Activated CD4-positive, alpha-beta T cell treated with anti-CD3 and anti-CD28 coated beads, Interleukin-2, Interleukin-6, amounts not matched to agents 100 ng/mL and 50 ng/mL, durations not matched to agents 16 hours and 8 hours (primary cell): ENCODE measurements at regions not wholly inside any gene's neighbourhood (a gene's known extent, or its start where the extent isn't known, plus 50 kb on each side); places are given as distances from the start of the nearest gene placed in this dataset.

Experiments used
- DNase-seq: peaks from one replicate; pipeline ENCODE4 v3.0.0-alpha.2; 2020

DNA sequence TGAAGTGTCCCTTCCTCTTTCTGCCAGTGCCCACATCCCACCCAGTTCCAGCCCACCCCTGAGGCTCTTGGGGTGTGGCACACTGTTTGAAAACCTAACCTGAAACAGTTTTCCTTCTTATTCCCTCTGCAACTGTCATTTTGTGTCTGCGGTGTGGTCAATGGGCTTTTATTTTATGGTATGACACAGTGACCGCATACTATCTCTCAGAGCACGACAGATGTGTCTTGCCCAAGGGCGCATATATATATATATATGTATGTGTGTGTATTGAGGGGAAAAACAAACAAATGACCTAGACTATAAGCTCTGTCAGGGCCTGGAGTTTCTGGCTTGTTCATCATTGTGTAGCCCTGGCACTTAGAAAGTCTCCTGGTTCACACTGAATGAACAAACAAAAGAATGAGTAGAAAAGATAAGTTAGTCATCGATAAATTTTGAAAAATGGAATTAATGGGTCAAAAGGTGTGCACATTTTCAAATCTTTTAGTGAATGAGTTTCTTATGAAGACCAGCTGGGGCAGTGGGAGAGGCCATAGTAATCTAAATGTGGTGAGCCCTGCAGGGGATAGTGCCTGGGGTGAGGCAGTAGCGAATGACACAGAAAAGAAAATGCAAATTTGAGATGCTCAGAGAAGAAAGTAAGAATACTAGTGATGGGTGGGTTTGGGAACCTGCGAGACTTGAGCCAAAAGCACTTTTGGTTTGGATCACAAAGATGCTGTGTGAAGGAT is 198.4 kb downstream of the SNX10 start:
- DNase-seq = no peak

DNA sequence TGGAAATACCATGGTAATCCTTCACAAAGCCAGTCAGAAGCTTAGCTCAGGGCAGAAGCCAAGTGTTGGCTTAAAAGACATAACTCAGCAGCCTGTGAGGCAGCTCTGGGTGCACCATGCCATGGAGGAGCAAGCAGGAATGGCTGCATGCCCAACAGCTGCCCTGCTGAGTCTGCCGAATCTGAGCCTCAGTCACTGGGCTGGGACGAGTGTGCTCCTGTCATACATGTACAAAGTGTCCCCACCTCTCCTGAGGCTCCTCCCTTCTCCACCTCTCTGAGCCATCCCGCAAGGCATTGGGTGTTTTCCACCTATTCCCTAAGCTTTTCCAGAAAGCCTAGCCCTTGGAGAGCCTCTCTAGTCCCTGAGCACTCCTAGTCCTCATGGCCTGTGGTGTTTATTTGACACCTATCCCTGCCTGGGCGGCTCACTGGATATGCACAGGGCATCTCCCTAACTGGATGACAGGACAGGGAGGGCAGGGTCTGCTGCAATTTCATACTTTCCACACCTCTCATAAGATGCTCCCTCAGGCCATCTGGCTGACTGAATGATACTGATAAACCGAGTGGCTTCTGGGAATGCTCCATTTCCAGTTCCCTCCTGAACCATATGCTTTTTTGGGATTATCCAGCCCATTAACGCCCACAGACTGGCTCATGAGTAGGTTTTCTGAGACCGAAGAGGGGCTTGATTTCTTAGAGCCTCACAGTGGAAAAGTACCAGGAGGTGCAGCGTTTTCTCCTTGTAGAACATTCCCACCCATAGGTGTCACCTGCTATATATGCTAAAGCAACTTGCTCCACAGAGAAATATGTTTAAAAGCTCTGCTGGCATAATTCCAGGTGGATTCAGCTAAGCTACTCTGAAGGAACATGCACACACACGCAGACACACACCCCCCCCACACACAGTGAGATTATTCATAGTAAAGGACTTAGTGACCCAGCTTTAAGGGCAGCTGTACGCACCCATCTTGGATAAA is 199.3 kb downstream of the SNX10 start:
- DNase-seq = no peak

DNA sequence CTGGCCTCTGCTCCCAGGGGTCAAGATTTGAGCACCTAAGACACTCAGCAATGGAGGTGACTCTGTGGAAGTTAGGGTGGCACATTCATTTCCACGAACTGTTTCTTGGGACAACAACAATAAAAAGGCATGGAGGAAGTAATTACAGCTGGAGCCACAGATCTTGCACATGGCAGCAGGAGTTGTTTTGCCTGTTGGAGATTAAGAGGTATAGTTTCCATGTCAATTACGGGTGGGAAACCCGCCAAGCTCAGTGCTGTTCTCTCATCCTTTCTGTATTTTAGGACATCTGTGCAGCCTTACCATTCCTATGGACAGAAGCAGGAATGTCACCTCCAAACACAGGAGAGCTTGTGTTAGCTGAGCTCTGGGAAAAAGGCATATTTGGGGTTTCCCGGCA is 201.2 kb downstream of the SNX10 start:
- no peak for DNase-seq

DNA sequence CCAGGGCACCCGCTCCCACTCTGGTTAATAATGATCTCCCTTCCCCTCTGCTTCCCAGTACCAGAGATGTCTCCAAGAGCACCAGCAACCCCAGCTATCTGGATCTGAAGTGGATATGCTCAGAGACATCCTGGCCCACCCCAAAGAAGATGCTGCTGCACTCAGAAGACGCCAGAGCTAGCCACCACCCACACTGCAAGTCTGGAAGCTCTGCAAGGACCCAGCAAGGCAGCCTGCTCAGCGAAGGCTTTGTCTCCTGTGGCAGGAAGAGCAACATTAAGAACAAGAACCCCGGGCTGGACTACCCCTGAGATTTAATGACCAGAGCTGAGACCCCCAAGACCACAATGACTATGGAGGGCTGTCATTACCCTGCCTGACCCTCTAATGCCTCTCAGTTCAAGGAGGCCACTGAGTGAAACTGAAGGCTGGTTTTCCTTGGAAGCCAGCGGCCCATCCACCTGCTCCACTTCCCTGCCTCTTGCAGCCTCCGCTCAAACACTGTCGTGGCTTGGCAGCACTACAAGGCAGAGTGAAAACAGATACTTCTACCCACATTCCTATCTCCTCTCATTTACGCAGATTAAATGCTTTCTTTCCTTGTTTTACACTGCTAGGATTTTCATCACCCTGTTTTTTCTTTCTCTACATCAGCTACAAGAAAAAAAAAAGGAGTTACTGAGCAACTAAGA is 202.2 kb downstream of the SNX10 start:
- no peak for DNase-seq

DNA sequence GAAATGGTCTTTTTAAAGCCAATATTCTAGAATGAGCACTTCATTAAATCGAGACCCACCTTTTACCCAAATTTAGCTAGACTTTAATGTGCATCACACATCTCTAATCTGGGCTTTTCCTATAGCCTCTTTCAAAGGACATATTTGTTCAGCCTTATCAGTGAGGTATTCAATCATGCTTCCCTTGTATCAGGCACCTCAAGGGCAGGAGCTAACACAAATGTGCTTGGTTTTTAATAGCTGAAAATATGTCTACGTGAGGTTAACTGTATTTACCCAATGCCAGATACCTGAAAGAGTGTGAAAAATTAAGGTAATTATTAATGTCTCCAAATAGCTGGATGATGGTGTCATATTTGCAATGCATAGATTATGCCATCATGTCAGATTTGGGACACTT is 203.9 kb downstream of the SNX10 start:
- DNase-seq = no peak

DNA sequence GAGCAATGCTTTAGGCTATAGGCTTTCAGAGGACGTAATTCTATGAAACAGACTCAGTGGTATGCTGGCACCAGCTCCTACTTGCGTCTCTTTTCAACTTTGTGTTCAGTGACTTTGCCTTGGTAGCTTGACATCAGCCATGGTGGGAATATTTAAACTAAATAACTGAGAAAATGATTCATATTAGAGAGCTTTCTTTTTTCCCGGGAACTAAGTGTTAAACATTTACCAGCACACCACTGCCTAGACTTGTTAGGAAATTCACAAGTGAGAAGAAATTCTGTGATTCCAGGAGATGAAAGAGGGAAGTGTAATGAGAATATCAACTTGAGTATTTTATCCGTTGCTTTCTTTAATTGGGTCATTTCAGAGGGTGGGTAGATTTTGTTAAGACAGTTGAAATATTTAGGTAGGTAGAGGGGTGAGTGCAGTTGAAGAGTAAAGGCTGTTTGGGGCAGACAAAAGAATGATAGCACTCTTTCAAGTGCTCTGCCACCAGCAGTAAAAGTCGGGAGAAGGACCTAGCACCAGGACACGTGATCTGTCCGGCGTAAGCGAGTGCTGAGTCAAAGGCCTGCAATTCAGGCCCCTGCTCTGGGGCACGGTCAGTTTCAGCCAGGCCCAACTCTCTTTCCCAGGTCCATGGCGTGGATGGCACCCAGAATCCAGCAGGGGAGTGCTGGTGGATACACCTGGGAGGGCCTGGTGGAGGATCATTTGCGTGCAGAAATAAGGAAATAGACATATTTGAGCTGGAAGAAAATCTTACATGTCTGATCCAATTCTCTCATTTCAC is 206.3 kb downstream of the SNX10 start:
- no peak for DNase-seq

DNA sequence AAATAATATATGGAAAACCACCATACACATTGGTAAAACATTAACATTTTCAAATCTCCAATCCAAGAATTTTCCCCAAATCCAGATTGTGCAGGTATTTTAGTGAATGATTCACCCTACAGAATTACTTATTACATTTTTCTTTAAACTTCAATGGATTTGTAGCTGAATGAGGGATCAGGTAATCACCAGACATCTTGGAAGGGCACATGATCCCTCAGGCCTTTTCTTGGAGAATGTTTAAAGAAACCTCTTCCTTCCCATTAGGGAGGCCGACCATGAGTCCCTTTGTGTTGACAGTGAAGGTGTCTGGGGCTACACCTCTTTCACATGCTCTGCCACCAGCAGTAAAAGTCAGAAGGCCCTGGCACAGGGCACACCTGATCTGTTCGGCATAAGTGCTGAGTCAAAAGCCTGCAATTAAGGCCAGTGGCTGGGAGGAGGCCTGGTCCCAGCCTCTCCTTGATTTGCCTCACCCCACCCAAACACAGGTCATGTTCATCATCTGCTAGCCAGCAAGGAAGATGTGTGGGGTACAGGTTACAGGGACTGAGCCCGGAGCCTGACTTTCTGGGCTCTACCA is 207.7 kb downstream of the SNX10 start:
- no peak for DNase-seq

DNA sequence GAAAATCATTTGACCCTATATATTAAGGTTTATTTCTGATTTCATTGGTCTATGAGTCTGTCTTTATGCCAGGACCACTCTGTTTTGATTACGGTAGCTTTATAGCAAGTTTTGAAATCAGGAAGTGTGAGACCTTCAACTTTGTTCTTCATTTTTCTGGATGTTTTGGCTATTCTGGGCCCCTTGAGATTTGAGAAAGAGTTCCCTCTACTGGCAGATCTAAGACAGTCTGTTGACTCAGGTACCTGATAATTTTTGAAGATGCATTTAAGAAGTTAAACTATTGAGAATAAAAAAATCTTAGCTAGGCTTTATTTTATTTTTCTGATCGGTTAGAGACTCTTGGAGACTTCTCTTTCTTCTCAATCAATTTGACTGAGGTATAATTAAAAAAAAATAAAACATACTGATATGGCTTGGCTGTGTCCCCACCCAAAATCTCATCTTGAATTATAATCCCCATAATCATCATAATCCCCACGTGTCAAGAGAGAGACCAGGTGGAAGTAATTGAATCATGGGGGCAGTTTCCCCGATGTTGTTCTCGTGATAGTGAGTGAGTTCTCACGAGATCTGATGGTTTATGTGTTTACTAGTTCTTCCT is 209.2 kb downstream of the SNX10 start:
- peak; percentile 31 for DNase-seq

DNA sequence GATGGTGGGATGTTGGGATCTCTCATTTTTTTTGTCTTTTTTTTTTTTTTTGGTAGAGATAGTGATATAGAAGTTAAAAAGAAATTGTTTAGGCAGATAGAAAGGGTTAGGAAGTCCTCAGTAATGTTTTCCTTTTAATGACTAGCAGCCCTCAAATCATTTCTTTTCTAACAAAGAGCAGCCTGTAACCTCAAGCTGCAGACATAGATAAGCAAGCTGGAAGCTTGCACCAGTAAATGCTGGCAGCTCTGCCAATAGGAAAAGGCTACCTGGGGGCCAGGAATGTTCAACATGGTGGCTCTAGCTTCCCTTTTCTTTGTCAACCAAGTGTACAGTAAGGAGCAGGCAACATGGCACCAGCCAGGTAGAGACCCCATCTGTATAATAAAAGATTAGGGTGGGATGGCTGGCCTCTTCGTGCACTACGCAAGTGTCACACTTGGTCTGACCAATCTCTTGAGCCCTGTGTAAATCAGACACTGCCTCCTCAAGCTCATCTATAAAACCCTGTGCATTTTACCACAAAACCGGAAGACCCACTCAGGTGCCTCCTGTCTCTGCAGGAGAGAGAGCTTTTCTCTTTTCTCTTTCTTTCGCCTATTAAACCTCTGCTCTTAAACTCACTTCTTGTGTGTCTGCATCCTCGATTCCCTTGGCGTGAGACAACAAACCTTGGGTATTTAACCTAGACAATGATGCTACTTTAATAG is 212.9 kb downstream of the SNX10 start:
- no peak for DNase-seq

DNA sequence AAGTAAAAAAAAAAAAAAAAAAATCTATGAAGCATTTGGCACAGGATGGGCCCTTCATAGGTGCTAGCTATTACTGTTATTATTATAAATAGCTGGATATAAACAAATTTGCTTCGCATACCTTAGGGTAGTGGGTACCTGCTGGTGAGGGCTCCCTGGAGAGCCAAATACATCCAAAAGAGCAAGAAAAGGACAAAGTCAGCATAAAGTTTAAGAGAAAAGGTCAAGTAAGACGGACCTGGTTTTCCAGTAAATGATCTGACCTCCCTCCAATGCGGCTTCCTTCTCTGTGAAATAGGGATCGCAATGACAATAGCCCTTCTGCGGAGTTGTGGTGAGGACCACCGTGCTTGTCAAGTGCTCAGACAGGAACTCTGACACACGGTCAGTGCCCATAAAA is 214.5 kb downstream of the SNX10 start:
- no peak for DNase-seq

DNA sequence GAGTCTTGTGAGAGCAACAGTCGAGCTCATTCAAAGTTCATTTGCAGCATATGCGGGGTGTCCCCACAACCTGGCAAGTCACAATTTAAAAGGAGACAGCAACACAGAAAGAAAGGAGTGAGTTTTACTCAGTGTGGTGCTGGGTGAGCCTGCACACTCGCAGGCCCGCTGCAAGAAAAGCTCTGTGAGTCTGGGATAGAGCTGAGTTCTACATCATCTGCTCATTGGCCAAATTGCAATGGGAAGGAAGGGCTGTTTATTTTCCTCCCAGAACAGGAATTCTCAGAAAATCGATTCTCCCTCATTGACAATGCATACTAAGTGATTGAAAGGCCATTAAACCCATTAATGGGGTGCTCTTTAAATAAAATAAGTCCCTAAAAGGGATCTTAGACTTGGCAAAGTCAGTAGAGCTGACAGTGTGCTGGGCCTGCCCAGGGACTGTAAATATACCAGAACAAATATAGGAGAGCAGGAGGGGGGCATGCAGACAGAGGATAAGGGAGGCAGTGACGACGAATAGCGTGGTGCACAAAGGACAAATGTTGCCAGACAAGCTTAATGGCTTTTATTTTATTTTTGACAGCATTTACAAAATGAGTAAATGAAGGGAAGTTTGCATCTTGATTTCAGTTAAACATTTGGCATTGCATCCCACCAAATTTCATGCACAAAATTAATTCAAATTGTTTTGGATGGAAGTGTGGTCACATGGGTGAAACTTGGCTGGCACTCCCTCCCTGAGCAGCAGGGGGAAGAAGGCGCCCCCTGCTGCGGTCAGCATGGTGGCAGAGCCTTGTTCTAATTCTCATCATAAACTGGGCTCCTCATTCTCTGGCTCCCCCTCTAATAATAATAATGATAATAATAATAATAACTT is 215.7 kb downstream of the SNX10 start:
- no peak for DNase-seq

DNA sequence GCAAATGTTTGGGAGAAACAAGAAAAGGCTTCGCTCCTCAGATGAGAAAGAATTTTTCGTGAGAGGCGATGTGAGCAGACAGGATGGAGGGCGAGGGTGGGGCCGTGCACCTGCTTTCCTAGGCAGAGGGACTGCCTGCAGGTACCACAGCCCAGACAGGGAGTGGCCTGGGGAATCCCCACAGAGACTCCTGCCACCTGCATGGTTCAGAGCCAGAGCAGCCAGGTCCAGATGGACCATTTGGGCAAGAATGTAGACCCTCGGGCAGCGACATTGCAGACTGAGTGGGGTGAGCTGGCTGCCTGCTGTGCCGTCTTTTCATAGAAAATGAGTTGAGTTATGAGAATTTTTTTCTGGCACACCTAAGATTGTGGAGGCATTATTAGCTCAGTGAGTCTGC is 216.8 kb downstream of the SNX10 start:
- DNase-seq = no peak

DNA sequence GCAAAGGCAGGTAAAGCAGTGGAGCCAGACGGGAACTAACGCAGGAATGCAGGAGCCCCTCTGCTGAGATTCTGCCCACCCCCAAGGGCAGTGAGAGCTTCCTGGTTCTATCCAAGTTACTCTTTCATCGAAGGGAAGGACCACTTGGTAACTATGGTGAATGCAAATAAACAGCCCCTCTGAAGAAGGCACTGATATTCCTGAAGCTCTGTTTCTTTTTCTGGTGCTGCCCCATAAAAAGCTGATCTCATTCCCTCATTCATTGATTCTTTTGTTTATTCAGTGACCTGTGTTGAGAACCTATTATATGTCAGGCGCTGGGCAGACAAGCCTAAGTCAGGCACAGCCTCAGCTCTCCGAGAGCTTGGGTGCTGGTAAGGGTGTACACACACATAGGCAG is 217.3 kb downstream of the SNX10 start:
- no peak for DNase-seq

DNA sequence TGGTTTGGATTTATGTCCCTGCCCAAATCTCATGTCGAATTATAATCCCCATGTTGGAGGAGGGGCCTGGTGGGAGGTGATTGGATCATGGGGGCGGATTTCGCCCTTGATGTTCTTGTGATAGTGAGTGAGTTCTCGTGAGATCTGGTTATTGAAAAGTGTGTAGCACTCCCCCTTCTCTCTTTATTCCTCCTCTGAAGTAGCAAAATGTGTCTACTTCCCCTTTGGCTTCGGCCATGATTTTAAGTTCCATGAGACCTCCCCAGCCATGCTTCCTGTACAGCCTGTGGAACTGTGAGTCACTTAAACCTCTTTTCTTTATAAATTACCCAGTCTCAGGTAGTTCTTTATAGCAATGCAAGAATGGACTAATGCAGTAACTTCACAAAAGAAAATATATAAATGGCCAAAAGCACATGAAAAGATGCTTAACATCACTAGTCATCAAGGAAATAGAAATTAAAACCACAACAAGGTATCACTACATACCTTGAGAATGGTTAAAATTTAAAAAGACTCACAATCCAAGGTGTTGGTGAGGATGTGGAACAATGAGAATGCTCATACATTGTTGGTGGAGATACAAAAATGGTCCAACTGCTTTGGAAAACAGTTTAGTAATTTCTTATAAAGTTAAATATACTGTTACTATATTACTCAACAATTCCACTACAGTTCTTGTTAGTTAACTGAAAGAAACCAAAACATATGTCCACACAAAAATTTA is 218.7 kb downstream of the SNX10 start:
- no peak for DNase-seq

DNA sequence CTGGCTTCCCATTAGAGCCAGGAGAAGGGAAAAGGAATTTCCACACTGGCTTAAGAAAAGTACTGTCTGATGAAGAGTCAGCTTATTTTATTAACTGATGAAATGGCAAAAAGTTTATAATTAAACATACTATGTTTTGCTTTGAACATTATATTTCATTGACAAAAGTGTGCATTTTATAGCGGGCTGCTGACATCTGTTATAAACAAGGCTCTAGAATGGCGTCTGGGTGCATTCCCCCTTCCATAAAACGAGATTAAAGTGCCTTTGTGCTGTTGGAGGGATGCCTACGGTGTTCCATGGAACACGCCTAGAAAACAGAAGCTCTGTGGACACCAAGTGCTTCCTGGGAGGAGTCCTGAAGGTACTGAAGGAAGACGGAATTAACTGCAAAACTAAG is 220.2 kb downstream of the SNX10 start:
- no peak for DNase-seq

DNA sequence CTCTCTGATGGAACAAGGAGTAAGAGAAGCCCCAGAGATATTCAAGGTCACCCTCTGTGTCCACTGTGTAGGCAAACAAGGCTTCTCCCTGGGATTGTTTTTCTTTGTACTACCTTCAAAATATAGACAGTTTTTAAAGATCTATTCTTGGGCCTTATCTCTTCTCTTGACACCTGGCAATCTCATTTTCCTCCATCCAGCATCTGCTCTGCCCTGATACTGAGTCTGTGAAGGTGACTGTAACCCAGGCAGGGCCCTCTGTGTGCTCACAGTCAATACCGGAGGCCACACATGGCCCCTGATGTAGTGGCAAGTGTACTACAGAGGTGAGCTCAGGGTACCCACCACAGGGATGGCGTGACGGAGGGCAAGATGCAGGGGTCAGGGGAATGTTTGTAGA is 221.1 kb downstream of the SNX10 start:
- no peak for DNase-seq

DNA sequence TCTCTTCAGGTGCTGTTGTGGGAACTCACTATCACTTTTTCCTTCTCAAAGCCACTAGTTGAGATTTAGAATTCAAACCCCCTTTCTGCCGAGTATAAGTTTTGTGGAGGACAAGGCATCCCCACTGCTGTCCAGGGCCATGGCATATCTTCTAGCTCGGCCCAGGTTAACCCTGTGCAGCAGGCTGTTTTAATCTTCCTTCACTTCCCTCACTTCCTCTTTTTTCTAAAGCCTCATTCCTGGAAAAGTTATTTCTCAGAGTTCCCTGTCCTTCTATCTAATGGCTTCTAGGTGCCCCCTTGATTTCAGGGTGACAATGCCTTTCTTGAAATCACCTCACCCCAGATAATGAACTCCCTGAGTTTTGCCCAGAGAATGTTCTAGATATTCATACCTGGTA is 222.3 kb downstream of the SNX10 start:
- DNase-seq = no peak

DNA sequence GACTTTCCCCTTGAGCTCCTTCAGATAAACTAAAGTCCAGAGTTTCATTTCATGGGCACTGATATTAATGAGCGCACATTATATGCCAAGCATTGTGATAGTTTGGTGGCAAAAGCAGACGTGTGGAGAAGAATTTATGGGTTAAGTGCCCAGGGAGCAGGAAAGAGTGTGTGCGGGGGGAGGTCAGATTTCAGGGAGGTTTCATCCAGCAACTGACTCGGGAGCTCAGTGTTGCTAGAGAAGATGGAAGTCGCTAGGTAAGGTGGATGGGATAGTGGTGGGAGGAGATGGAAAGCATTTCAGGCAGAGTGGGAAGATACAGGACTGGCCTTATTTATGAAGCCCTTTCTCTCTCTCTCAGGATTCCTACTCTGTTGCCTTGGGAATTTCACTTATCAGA is 223.0 kb downstream of the SNX10 start:
- no peak for DNase-seq

DNA sequence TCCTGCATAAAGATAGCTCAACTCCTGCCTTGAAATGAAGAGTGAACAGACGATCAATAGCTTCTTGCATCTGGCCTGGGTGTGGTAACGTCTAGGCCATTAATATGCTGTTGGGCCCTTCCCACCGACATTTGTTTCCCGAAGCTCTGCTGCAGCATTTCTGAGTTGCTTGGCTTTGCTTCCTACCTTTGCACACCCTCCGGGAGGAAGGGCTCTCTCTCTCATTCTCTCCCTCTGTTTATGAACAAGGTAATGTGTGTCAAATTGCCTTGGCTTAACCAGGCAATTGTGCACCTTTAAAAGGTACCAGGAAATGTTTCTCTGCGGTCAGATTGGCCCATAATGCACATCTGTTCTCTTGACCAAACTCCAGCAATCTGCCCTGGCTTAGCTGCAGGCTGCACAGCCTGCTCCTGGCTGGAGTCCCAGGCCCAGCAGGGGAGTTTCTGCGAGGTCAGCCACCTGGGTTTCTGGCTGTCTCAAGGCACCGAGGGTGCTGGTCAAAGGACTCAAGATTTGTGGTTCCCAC is 223.7 kb downstream of the SNX10 start:
- no peak for DNase-seq
